Hepatocyte (in vitro differentiated cells): ENCODE measurements at regions not wholly inside any gene's neighbourhood (a gene's known extent, or its start where the extent isn't known, plus 50 kb on each side); places are given as distances from the start of the nearest gene placed in this dataset.

Experiments used
- EZH2 ChIP-seq: fragments of 200-600 bp; sonication (generic); IDR thresholded peaks from 2 replicates; pipeline ENCODE4 v1.6.1; 2016; ENCODE audit warnings: antibody characterized with exemption, mild to moderate bottlenecking, borderline replicate concordance
- EZH2phosphoT487 ChIP-seq: fragments of 200-600 bp; sonication (generic); IDR thresholded peaks from one replicate; pipeline ENCODE4 v1.6.1; 2018; ENCODE audit warnings: antibody characterized with exemption, mild to moderate bottlenecking, low read depth, moderate library complexity; ENCODE audit not compliant: unreplicated experiment, severe bottlenecking
- TF ChIP-seq, protein P1 (sequence below): fragments of 200-600 bp; sonication (generic); IDR thresholded peaks from 2 replicates; pipeline ENCODE4 v1.5.1; 2016; ENCODE audit warnings: antibody characterized with exemption, mild to moderate bottlenecking; ENCODE audit not compliant: poor library complexity

DNA sequence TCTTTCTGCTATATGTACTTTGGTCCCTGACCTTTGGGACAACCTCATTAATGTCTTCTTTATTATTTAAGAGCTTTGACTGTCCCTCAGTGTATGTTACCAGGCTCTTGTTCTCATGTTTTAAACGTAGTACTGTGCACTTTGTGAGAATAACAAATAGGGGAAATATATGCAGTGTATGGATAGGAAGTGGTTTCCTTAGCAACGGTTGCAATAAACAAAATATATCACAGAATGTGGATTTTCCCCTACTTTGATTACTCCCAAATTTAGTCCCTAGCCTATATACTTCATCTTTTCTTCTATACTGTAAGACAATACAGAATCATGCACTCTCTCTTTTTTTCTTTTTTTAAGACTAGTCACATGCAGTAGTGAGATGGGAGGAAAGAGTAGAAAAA lies 123.8 kb upstream of the AKIRIN2 start:
- TF ChIP-seq, protein P1, sequence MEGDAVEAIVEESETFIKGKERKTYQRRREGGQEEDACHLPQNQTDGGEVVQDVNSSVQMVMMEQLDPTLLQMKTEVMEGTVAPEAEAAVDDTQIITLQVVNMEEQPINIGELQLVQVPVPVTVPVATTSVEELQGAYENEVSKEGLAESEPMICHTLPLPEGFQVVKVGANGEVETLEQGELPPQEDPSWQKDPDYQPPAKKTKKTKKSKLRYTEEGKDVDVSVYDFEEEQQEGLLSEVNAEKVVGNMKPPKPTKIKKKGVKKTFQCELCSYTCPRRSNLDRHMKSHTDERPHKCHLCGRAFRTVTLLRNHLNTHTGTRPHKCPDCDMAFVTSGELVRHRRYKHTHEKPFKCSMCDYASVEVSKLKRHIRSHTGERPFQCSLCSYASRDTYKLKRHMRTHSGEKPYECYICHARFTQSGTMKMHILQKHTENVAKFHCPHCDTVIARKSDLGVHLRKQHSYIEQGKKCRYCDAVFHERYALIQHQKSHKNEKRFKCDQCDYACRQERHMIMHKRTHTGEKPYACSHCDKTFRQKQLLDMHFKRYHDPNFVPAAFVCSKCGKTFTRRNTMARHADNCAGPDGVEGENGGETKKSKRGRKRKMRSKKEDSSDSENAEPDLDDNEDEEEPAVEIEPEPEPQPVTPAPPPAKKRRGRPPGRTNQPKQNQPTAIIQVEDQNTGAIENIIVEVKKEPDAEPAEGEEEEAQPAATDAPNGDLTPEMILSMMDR: no peak
- TF ChIP-seq EZH2 (no peak), EZH2phosphoT487 (no peak)
